BLaER1 treated with 17β-estradiol and CSF1 and Interleukin-3, amounts not matched to agents 10 nM and 100 nM (cell line): ENCODE measurements at regions not wholly inside any gene's neighbourhood (a gene's known extent, or its start where the extent isn't known, plus 50 kb on each side); places are given as distances from the start of the nearest gene placed in this dataset.

ENCODE experiments used
- H3K27ac ChIP-seq, 11 experiments: shearing (Covaris generic); formaldehyde crosslinking; 2 replicates each; pipeline ENCODE4 v1.8.1; 2022
- H3K27me3 ChIP-seq, 11 experiments: shearing (Covaris generic); formaldehyde crosslinking; 2 replicates each; pipeline ENCODE4 v1.8.1; 2022
- H3K36me3 ChIP-seq, 11 experiments: shearing (Covaris generic); formaldehyde crosslinking; 2 replicates each; pipeline ENCODE4 v1.8.1; 2022
- H3K4me1 ChIP-seq, 10 experiments: shearing (Covaris generic); formaldehyde crosslinking; 2 replicates each; pipeline ENCODE4 v1.8.1; 2022
- H3K4me2 ChIP-seq, 11 experiments: shearing (Covaris generic); formaldehyde crosslinking; 2 replicates each; pipeline ENCODE4 v1.8.1; 2022
- H3K4me3 ChIP-seq, 10 experiments: shearing (Covaris generic); formaldehyde crosslinking; 2 replicates each; pipeline ENCODE4 v1.8.1; 2022
- H3K9ac ChIP-seq, 11 experiments: shearing (Covaris generic); formaldehyde crosslinking; 2 replicates each; pipeline ENCODE4 v1.8.1; 2022
- H3K9me3 ChIP-seq, 11 experiments: shearing (Covaris generic); formaldehyde crosslinking; replicated peaks in 1 of 11; 2 replicates each; pipeline ENCODE4 v1.8.1; 2022
- H4K20me1 ChIP-seq, 11 experiments: shearing (Covaris generic); formaldehyde crosslinking; 2 replicates each; pipeline ENCODE4 v1.8.1; 2022
- Cebpa-rat ChIP-seq, 11 experiments: shearing (Covaris generic); IDR thresholded peaks; 2 replicates each; pipeline ENCODE4 v1.8.1; 2022

DNA sequence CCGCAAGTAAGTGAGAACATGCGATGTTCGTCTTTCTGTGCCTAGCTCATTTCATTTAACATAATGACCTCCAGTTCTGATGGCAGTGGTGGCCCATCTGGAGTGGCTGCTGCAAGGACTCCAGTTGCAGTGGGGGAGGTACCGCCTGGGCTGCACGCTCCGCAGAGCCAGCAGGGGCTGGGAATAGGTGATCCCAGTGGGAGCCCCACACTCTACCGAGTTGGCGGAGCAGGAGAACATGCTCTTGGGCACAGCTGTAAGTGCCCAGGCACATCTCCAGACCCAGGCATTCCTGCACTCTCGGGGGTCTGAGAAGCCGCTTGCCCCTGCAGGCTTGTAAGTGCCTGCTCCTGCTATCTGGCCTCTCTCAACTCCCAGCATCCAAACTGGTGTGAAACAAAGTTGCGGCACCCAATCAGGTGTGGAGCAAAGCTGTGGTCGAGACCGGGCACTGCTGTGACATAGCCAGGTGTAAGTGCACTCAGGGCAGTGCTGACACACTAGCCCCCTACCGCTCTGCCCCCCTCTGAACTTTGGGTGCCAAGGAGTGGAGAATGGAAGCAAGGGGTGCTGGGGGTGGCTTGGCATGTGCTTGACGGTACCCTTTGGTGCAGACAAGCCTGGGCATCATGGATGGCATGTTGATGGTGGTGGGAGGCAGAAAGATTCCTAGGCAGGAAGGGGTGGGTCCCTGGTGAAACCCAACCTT lies 130.2 kb downstream of the HTR1B start:
- no peaks in the 10 kb centered on the region for H3K27me3 ChIP-seq
- H3K9me3 ChIP-seq: peaks cover 18 to 26% (median 22%) of the 10 kb centered on the region in 11 experiments
- no peak overlapping the region for H3K9ac ChIP-seq
- H3K4me3 ChIP-seq: no peak overlapping the region
- TF ChIP-seq Cebpa-rat (IDR thresholded peaks at IDR 0.05): no peak
- H3K4me2 ChIP-seq: no peak overlapping the region
- H3K4me1 ChIP-seq: no peaks in the 10 kb centered on the region
- no peaks in the 10 kb centered on the region for H3K36me3 ChIP-seq
- H3K27ac ChIP-seq: no peak overlapping the region
- no peaks in the 10 kb centered on the region for H4K20me1 ChIP-seq

DNA sequence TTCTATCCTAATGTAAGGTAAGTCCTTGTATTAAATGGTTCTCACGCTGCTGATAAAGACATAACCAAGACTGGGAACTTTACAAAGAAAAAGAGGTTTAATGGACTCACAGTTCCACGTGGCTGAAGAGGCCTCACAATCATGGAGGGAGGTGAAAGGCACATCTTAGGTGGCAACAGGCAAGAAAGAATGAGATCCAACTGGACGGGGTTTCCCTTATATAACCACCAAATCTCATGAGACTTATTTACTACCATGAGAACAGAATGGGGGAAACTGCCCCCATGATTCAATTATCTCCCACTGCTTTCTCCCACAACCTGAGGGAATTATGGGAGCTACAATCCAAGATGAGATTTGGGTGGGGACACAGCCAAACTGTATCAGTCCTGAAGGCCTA lies 136.6 kb downstream of the HTR1B start:
- Histone ChIP-seq H3K9me3 (no peaks in the 10 kb centered on the region), H3K27me3 (no peaks in the 10 kb centered on the region), H3K9ac (no peak overlapping the region), H3K4me1 (no peaks in the 10 kb centered on the region), H3K4me2 (no peak overlapping the region), H3K27ac (no peak overlapping the region), H4K20me1 (no peaks in the 10 kb centered on the region), H3K36me3 (no peaks in the 10 kb centered on the region), H3K4me3 (no peak overlapping the region)
- no peak for TF ChIP-seq Cebpa-rat (IDR thresholded peaks at IDR 0.05)

DNA sequence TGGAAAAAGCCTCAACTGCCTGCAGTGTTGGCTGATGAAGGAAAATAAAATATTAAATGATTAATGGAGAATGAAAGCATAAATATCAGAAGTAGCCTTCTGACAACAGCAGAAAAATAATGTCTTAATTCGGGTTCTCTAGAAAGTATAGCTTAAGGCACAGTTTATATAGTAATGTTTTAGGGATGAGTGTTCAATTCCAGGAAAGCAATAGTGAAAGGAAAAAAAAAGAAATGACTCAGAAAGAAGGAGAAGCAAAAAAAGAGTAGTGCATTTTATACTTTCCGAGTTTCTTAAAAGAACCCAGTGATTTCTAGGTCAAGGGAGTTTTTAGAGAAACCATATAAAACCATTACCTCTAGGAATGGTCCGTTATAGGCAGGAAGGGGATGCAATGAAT lies 137.3 kb downstream of the HTR1B start:
- H3K36me3 ChIP-seq: no peaks in the 10 kb centered on the region
- H3K4me1 ChIP-seq: no peaks in the 10 kb centered on the region
- H3K4me3 ChIP-seq: no peak overlapping the region
- H3K27me3 ChIP-seq: no peaks in the 10 kb centered on the region
- H3K4me2 ChIP-seq: no peak overlapping the region
- no peaks in the 10 kb centered on the region for H4K20me1 ChIP-seq
- no peak for TF ChIP-seq Cebpa-rat (IDR thresholded peaks at IDR 0.05)
- H3K27ac ChIP-seq: no peak overlapping the region
- H3K9ac ChIP-seq: no peak overlapping the region
- H3K9me3 ChIP-seq: no peaks in the 10 kb centered on the region

DNA sequence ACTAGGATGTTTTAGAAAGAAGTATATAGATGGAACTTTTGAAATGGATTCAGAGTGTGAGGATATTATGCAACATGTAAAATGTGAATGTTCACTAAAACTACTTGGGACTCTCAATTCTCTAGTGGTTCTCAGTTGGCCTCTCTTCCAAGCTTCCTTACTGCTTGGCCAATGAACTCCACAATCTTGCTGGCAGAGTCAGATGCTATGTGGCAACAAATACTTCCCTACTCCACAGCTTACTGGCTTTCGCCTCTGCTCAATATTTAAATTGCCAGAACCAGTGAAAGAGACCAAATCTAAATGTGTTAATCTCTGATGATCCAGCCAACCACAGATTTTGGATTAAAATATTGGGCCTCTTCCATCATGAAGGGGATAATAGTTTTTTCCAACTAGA lies 138.4 kb downstream of the HTR1B start:
- Histone ChIP-seq H3K4me2 (no peak overlapping the region), H3K36me3 (no peaks in the 10 kb centered on the region), H3K9me3 (no peaks in the 10 kb centered on the region), H3K4me3 (no peak overlapping the region), H3K4me1 (no peaks in the 10 kb centered on the region), H3K27ac (no peak overlapping the region), H3K9ac (no peak overlapping the region), H4K20me1 (no peaks in the 10 kb centered on the region), H3K27me3 (no peaks in the 10 kb centered on the region)
- no peak for TF ChIP-seq Cebpa-rat (IDR thresholded peaks at IDR 0.05)

DNA sequence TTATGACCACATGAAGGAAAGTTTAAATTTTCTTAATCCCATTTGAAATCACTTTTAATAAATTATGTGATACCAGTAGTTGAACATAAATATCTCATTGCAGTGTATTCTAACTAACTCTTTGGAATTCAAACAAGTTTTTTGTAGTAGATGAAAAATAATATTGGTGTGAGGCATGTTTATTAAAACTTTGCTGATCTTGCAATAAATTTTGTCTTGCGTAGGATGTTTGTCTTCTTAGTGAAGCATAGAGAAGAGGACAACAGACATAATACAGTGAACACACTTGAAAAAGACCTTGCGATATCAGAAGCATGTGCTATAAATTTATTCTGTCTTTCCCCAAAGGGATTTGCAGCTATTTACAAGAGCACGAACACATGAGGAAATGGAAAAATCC lies 140.7 kb downstream of the HTR1B start:
- H3K27ac ChIP-seq: no peak overlapping the region
- H3K9me3 ChIP-seq: no peaks in the 10 kb centered on the region
- no peak overlapping the region for H3K4me2 ChIP-seq
- no peak overlapping the region for H3K9ac ChIP-seq
- no peaks in the 10 kb centered on the region for H4K20me1 ChIP-seq
- H3K4me1 ChIP-seq: no peaks in the 10 kb centered on the region
- no peaks in the 10 kb centered on the region for H3K36me3 ChIP-seq
- H3K27me3 ChIP-seq: no peaks in the 10 kb centered on the region
- no peak for TF ChIP-seq Cebpa-rat (IDR thresholded peaks at IDR 0.05)
- H3K4me3 ChIP-seq: no peak overlapping the region

DNA sequence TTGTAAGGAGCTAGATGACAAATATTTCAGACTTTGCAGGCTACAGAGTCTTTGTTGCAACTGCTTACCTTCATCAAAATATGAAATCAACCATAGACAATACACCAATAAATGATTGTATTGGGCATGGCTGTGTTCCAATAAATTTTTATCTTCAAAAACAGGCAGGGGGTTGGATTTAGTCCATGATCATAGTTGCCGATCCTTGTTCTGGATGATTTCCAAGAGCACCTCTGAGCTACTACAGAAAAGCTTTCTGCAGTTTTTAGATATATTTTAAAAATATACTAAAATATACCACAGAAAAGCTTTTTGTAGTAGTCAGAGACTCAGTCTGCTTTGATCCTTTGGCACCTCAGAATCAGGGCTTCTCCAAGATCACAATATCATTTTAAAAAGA lies 145.0 kb downstream of the HTR1B start:
- H3K36me3 ChIP-seq: no peaks in the 10 kb centered on the region
- H3K4me1 ChIP-seq: no peaks in the 10 kb centered on the region
- H3K9ac ChIP-seq: no peak overlapping the region
- H3K4me2 ChIP-seq: no peak overlapping the region
- no peaks in the 10 kb centered on the region for H3K27me3 ChIP-seq
- no peaks in the 10 kb centered on the region for H3K9me3 ChIP-seq
- no peak overlapping the region for H3K27ac ChIP-seq
- H3K4me3 ChIP-seq: no peak overlapping the region
- no peaks in the 10 kb centered on the region for H4K20me1 ChIP-seq
- no peak for TF ChIP-seq Cebpa-rat (IDR thresholded peaks at IDR 0.05)

DNA sequence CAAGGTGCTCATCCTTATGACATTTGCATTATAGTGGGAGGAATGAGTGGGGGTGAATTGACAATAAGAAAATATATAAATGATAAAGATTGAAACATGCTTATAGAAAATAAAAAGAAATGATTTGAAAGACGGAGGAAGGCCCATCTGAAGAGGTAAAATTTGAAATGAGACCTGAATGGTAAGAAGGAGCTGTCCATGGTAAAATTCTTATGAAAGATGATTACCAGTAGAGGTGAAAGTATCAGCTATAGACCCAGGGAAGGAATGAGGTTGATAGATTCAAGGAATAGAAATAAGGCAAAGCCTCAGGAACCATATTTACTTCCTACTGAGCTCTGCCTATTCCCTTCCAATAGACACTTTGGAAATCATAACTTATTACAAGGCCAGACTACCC lies 149.7 kb downstream of the HTR1B start:
- H3K36me3 ChIP-seq: no peaks in the 10 kb centered on the region
- H3K4me3 ChIP-seq: no peak overlapping the region
- no peaks in the 10 kb centered on the region for H3K27me3 ChIP-seq
- H3K27ac ChIP-seq: no peak overlapping the region
- H3K4me2 ChIP-seq: no peak overlapping the region
- no peak for TF ChIP-seq Cebpa-rat (IDR thresholded peaks at IDR 0.05)
- no peaks in the 10 kb centered on the region for H3K9me3 ChIP-seq
- no peak overlapping the region for H3K9ac ChIP-seq
- H4K20me1 ChIP-seq: no peaks in the 10 kb centered on the region
- H3K4me1 ChIP-seq: no peaks in the 10 kb centered on the region

DNA sequence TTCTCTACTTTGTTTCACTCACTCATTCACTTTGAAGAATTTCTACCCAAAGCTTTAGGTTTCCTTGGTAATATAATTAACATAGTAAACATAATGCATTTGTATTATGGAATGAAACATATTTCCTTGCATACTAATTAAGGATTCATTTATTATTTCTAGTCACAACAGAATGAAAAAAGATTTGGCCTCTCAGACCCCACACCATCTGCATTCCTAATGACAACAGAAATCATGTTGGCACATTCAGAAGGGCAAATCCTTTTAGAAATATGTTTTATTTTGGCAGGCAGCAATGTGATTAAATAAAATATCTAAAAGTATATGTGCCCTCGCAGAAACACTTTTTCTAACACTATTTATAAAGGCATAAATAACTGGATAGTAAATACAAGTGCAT lies 163.4 kb downstream of the HTR1B start:
- no peaks in the 10 kb centered on the region for H3K9me3 ChIP-seq
- no peak overlapping the region for H3K4me3 ChIP-seq
- no peak for TF ChIP-seq Cebpa-rat (IDR thresholded peaks at IDR 0.05)
- H3K27ac ChIP-seq: no peak overlapping the region
- H3K4me2 ChIP-seq: no peak overlapping the region
- no peaks in the 10 kb centered on the region for H3K27me3 ChIP-seq
- no peaks in the 10 kb centered on the region for H4K20me1 ChIP-seq
- no peaks in the 10 kb centered on the region for H3K36me3 ChIP-seq
- no peak overlapping the region for H3K9ac ChIP-seq
- no peaks in the 10 kb centered on the region for H3K4me1 ChIP-seq

DNA sequence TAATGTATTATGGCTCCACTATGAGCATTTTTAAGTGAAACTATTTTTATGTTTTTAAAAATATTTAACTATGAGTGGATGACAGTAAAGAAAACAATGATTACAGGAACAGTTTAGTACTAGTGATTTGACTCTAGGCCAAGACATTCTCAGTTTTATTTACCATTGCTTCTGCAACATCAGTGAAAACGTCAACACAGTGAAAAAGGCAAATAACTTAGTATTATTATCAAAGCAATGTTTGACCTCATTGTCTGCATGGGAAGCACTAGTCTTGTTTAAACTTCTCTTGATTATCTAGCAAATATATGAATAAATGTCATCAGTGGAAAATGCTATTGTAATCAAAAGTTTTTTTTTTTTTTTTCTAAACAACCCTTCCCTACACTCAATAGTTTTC lies 165.0 kb downstream of the HTR1B start:
- H3K4me3 ChIP-seq: no peak overlapping the region
- H3K9ac ChIP-seq: no peak overlapping the region
- no peaks in the 10 kb centered on the region for H4K20me1 ChIP-seq
- no peaks in the 10 kb centered on the region for H3K36me3 ChIP-seq
- no peak overlapping the region for H3K27ac ChIP-seq
- H3K4me1 ChIP-seq: no peaks in the 10 kb centered on the region
- H3K9me3 ChIP-seq: no peaks in the 10 kb centered on the region
- H3K27me3 ChIP-seq: no peaks in the 10 kb centered on the region
- no peak overlapping the region for H3K4me2 ChIP-seq
- TF ChIP-seq Cebpa-rat (IDR thresholded peaks at IDR 0.05): no peak

DNA sequence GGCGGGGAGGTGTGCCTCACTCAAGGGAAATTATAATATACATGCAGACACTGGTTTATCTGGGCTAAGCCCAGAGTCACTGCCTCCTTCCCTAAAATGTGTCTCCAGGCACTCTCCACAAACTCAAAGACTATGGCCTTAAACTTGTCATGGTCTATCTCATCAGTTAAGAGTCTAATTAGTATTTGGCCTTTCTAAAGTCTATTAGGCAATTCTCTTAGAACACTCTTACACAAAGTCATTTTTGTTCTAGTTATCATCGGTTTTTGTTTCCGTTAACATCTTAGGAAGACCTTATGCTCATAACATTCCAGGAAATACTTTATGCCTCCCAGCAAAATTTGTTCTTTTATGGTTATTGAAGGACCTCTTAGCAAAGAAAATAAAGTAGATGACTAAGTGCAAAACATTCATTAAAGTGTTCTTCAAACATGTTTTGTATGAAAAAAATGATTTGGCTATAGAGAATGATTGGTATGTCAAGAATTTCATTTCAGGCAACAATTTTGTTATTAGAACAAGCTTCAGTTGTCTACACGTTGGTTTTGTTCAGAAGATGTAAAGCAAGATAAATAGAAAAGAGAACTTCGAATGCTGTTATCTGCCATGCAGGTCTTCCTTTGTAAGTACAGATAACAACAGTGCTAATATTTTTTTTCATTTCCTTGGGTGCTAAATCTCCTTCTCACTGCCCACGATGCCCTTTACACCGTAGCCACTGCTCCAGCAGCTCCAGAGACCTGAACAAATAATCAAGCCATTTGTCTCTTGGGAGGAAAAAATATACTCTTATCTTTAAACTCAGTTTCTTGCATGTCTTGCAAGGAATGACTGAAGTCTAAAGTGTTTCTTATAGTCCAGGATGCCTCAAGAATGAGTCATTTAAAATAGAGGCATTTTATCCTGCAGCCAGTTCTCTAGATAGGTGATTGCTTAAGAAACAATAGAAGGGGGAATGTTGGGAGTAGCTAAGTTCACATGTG lies 170.4 kb downstream of the HTR1B start:
- Histone ChIP-seq H3K4me1 (no peaks in the 10 kb centered on the region), H3K4me3 (no peak overlapping the region), H3K27me3 (no peaks in the 10 kb centered on the region), H3K9me3 (no peaks in the 10 kb centered on the region), H3K9ac (no peak overlapping the region), H3K27ac (no peak overlapping the region), H3K4me2 (no peak overlapping the region), H3K36me3 (no peaks in the 10 kb centered on the region), H4K20me1 (no peaks in the 10 kb centered on the region)
- TF ChIP-seq Cebpa-rat (IDR thresholded peaks at IDR 0.05): no peak
